NCI-H524 (cell line): ENCODE measurements at regions not wholly inside any gene's neighbourhood (a gene's known extent, or its start where the extent isn't known, plus 50 kb on each side); places are given as distances from the start of the nearest gene placed in this dataset.
A peak's percentile ranks its signal among the peaks of the same experiment; 100 is the strongest.

ENCODE experiments used
- DNase-seq, 2 experiments: peaks; one replicate each; lab custom pipeline; 2025; lab: John Stamatoyannopoulos, UW

- DNase-seq = no peak
Measured at GRCh38 chr6:125491860-125492618, 190.3 kb upstream of the HDDC2 start.

GRCh38 chr6:125498606-125499005, 196.8 kb upstream of the HDDC2 start:
- DNase-seq = no peak

DNA sequence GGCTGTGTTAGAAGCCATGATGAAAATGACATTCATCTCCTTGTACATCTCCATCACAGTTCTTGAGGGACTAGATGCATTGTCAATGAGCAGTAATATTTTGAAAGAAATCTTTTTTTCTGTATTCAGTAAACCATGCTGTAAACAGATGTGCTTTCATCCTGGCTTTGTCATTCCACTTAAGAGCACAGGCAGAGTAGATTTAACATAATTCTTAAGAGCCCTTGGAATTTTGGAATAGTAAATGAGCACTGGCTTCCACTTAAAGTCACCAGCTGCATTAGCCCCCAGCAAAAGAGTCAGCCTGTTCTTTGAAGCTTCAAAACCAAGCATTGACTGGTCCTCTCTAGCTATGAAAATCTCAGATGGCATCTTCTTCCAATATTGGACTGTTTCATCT, 197.8 kb upstream of the HDDC2 start:
- DNase-seq = peak; percentile 46 to 88

GRCh38 chr6:125503181-125503580, 201.4 kb upstream of the HDDC2 start:
- DNase-seq = peak; percentile 5 to 59

GRCh38 chr6:125507987-125508655, 206.4 kb upstream of the HDDC2 start:
- peak; percentile 88 to 97 for DNase-seq

DNA sequence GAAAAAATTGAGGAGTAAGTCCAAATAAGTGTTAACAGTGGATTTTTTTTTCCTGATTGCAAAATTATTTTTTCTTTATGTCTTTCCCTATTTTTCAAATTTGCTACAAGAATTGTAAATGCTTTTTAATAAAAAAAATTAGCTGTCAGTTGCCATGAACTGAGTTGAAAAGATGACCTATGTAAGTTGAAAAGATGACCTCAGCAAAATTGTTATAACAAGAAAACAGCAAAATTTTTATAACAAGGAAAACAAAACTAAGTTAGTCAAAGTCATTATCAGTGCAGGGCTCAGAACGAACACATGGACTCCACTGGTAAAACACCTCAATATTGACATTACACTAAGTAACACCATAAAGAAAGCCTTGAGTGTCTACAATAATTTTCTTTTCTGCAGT, 207.0 kb upstream of the HDDC2 start:
- DNase-seq = no peak

GRCh38 chr6:125509477-125509876, 207.7 kb upstream of the HDDC2 start:
- DNase-seq = peak; percentile 64 to 75

- no peak for DNase-seq
Measured at GRCh38 chr6:125510405-125510804, 208.6 kb upstream of the HDDC2 start.

- peak; percentile 40 to 68 for DNase-seq
Measured at GRCh38 chr6:125511809-125512396, 210.1 kb upstream of the HDDC2 start.

DNA sequence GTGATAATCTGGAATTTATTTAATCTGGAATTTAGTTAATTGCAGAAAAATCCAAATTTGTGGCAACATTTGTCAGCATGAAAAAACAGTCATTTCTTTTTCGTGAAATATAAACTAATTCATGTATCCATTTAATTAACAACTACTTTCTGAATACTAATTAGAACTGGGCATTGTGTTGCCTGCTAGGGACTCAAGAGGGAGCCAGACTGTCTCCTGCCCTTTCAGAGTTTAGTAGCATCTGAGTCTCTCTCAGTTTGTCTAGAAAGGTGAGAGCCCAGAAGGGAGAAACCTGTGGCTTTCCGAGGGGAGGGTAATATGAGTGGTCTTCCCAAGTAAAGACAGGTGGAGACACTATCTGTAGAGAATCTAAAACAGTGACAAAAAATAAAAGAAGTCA, 210.9 kb upstream of the HDDC2 start:
- peak; percentile 13 to 58 for DNase-seq

- no peak for DNase-seq
Measured at GRCh38 chr6:125513978-125514377, 212.2 kb upstream of the HDDC2 start.

DNA sequence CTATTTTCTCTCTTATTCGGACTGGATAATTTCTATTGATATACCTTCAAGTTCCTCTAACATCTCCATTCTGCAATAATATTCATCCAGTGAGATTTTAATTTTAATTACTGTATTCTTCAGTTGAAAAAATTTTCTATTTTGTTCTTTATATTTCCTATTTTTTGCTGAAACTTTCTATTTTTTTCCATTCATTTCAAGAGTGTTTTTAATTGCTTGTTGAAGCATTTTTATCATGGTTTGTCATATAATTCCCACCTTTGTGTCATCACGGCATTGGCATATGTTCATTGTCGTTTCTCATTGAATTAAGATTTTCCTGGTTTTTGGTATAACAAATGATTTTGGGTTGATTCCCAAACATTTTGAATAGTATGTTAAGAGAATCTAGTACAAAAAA, 214.9 kb upstream of the HDDC2 start:
- DNase-seq = no peak

DNA sequence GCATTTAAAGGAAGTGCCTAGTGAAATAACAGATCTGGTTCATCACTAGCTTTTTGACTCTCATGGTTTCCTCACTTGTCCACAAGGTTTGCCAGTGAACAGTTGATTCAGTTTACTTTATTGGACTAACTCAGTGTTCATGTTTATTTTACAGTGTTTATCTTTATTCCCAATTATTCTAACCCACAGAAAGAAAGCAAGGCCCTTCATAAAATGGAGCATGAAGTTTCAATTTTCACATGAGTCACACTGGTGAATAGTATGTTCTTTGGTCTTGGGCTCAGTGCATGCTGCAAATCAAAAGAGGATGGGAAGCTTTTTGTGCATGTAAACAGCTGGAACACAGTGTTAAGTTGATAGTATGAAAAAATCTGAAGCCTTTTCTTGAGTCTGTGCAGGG, 217.6 kb upstream of the HDDC2 start:
- no peak for DNase-seq

DNA sequence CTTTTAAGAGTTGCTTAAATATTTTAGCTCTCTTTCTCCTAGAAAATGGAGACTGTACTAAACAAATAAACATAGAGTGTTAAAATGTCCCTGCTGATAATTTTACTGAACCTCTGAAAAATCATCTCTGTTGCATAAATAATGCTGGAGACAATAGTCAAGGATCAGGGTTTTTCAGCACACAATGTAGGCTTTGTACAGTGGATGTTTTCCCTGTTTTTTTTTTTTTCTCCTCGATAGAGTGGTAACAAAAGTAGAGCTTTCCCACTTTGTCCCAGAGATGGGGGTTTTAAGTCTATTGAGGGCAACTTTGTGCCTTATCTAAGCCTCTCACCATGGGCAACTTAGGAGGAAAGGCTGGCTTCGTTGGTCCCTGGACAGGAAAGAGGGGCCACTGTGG, 222.6 kb upstream of the HDDC2 start:
- DNase-seq = no peak

DNA sequence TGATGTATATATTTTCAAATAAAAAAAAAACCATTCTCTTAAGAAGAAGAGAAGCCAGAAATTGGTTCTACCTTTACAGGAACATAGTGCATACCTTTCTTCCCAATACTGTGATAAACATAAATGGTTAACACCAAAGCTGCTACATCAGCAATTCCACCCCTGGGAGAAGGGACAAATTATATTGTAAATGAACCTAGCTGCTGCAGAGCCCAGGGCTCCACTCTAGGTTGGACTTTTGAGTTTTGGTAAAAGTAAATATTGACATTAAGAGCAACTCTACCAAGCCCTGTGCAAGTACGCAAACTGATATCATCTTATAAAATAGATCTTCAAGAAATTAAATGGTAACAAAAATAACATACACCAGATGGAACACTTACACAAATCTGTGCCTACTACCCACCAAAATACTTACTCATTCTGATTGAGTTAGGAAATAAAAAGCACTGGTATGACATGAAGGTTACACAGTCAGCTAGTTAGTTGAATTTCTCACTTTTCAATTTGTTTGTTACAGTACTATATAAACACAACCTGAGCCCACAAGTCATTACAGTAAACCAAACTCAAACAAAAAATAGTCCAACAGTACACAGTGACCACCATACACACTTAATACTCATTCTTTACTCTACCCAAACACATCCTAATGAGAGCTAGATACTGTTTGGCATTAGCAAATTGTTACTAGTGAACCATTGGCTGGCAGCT, 223.3 kb upstream of the HEY2 start:
- no peak for DNase-seq

GRCh38 chr6:125528621-125529041, 220.8 kb upstream of the HEY2 start:
- no peak for DNase-seq

GRCh38 chr6:125529061-125529460, 220.4 kb upstream of the HEY2 start:
- no peak for DNase-seq

DNA sequence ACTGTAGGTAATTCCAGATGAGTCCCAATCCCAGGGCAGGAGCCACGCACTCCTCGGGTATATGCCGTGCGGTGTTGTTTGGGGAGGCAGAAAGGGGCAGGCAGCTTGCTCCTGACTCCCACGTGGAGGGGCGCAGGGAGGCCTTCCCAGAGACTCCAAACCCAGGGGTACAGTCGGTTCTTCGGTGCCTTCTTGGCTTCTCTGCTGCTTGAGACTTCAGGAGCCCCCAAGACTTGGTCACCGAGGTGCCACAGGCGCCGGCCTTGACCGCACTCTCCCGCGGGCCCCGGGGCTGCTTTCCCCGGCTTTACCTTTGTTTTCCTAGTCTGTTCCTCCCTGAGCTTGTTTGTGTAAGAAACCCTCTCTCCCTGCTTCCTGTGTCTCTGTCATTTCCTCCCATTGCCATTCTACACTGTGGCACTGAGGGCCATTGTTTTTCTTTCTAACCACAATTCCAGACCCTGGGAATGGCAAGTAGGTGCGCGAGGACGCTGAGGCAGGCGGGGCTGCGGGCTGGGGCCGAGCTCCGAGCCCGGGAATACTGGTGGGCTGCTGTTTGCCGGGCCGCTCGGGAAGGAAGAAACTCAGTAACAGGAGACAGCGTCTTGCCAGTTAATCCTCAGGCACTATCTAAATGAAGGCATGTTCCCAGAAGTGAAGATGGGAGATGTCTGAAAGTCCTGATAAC, 215.6 kb upstream of the HEY2 start:
- DNase-seq = no peak

DNA sequence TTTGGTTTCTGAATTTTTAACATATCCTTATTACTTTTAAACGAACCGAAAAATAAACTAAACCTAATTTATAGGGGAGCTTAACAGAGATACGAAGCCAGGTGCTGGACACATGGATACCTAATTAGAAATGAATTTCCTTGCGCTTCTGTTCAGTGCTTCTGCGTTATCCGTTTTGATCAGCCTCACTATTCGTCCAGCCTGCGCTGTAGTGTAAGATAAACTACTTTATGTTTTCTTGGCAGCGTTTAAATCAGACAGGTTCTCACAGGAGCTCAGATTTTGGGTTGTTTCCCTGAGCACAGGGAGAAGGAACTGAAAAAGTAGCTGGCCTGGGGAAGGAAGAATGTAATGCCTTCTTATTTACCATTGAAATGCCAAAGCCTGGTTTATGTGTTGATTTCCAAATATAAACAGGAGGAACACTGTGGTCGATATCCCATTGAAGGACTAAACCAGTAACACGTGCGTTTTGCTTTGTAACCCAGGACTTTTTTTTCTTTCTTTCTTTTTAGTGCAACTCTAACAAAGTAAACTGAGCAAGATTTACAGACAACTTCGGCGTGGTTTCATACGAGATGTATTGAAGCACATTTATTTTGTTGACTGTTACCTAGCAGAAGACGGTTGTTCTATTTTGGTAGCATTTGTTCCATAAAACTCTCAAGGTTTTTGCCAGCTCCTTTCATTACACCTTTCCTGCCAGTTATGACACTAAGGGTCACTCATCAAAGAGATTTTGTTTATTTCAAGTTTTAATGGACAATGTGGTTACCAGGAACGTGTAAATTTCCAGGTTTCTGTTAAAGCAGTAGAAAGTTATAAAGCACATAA, 214.8 kb upstream of the HEY2 start:
- no peak for DNase-seq

GRCh38 chr6:125537090-125537489, 212.3 kb upstream of the HEY2 start:
- DNase-seq = no peak

DNA sequence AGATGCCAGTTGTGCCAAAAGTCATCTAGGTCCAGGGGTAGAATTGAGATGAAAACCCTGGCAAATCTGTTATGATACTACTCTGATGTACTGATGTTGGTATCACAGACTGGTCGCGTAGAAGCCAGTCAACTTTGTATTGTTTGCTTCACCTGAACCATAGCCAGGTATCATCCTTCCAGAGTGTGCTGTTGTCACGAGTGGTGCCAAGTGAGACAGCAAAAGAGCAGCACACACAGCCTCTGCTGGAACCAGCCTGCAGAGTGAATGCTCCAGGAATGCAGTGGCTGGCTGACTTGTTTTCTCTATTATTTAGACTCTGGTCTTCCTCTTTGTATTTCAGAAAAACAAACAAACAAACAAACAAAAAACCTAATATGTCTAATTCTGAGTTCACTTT, 209.5 kb upstream of the HEY2 start:
- DNase-seq = no peak
